ENCODE measurements at regions not wholly inside any gene's neighbourhood (a gene's known extent, or its start where the extent isn't known, plus 50 kb on each side); places are given as distances from the start of the nearest gene placed in this dataset.
"Not testable (repeated sequence)": the region's sequence is repeated elsewhere in the genome, so short reads cannot be mapped to it uniquely, and the experiment has no call there.

DNA sequence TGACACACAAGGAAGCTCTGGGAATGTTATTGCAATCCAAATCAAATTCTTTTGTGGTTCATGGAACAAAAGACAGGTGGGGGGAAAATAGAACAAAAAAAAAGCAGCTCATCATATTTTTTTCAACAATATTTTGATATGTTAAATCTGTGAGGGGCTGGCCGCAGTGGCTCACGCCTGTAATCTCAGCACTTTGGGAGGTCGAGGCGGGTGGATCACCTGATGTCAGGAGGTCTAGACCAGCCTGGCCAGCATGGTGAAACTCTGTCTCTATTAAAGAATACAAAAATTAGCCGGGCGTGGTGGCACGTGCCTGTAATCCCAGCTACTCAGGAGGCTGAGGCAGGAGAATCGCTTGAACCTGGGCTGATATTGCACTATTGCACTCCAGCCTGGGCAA lies 279.4 kb upstream of the SPAG17 start:
- TF ChIP-seq, protein P1, sequence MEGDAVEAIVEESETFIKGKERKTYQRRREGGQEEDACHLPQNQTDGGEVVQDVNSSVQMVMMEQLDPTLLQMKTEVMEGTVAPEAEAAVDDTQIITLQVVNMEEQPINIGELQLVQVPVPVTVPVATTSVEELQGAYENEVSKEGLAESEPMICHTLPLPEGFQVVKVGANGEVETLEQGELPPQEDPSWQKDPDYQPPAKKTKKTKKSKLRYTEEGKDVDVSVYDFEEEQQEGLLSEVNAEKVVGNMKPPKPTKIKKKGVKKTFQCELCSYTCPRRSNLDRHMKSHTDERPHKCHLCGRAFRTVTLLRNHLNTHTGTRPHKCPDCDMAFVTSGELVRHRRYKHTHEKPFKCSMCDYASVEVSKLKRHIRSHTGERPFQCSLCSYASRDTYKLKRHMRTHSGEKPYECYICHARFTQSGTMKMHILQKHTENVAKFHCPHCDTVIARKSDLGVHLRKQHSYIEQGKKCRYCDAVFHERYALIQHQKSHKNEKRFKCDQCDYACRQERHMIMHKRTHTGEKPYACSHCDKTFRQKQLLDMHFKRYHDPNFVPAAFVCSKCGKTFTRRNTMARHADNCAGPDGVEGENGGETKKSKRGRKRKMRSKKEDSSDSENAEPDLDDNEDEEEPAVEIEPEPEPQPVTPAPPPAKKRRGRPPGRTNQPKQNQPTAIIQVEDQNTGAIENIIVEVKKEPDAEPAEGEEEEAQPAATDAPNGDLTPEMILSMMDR (conservative IDR thresholded peaks at IDR 0.05; ENCODE audit: low read depth in 2 of 2), result not testable (repeated sequence)
- not testable (repeated sequence) for TF ChIP-seq POLR2AphosphoS5 (IDR thresholded peaks at IDR 0.05; ENCODE audit: low read depth)
